GM11168 (cell line): ENCODE measurements at regions not wholly inside any gene's neighbourhood (a gene's known extent, or its start where the extent isn't known, plus 50 kb on each side); places are given as distances from the start of the nearest gene placed in this dataset.
"Not testable (repeated sequence)": the region's sequence is repeated elsewhere in the genome, so short reads cannot be mapped to it uniquely, and the experiment has no call there.

ENCODE experiments used
- in situ Hi-C: fragments of 300-500 bp; cut with MboI; formaldehyde crosslinking; loops from one replicate; pipeline ENCODE4 v1.12.0; 2022; ENCODE audit warnings: low sequenced_read_pairs; ENCODE audit not compliant: unreplicated experiment

DNA sequence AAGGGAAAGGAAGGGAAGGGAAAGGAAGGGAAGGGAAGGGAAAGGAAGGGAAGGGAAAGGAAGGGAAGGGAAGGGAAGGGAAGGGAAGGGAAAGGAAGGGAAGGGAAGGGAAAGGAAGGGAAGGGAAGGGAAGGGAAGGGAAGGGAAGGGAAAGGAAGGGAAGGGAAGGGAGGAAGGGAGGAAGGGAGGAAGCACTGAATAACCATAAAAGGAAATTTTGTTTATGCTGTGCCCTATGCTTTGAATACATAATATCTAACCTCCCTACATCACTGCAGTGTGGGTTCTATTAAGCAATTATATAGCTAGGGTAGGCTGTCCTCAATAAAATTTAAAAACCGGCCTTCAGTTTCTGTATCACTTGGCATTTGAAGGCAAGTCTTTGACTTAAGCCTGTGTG is 346.6 kb downstream of the SLC7A11 start:
- in situ Hi-C loops, result not testable (repeated sequence)

DNA sequence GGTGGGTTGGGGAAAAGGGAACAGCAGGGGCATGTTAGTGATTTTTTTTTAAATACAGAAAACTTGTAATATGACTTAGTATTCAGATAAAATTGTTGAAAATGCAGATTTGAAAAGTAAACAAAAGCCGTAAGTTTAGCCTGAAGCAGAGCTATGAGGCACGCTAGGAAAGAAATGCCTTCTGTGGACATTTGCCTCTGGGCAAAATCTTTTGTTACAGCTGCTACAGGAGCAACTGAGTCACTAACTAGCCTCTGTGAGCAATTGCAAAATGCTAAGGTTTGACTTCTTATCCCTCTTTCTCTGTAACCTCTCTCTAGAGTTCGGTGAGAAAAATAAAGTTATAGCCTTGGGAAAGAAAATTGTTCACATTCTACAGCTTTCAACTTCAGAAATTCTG is 350.0 kb downstream of the SLC7A11 start:
- in situ Hi-C loops, result no loop called here

DNA sequence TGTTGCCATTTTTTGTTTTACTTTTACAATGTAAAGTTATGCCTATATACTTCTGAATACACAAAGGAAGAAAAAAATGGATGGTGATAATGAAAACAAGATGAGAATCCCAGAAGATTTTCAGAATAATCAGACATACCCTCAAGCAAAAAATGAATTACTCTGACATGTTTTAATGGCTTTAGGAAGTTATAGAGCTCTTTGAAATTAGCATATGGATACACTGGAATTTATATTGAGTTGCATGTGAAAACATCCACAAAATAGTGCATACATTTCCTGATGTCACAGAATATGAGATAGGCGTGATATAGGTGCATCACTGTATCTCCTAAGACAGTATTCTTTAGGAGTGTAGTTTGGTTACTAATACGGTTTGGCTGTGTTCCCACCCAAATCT is 351.3 kb downstream of the SLC7A11 start:
- in situ Hi-C loops, result no loop called here

DNA sequence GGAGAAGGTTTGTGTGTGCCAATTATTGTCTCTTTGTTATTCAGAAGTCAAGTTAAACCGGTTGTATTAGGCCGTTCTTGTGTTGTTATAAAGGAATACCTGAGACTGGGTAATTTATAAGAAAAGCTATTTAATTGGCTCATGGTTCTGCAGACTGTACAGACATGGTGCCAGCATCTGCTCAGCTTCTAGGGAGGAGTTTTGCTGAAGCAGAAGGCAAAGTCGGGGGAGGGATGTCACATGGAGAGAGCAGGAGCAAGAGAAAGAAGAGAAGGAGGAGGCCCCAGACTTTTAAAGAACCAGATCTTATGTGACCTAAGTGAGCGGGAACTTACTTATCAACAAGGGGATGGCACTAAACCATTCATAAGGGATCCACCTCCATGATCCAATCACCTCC is 349.3 kb upstream of the PCDH18 start:
- in situ Hi-C loops, result no loop called here

DNA sequence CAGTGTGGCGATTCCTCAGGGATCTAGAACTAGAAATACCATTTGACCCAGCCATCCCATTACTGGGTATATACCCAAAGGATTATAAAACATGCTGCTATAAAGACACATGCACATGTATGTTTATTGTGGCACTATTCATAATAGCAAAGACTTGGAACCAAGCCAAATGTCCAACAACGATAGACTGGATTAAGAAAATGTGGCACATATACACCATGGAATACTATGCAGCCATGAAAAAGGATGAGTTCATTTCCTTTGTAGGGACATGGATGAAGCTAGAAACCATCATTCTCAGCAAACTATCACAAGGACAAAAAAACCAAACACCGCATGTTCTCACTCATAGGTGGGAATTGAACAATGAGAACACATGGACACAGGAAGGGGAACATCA is 335.8 kb upstream of the PCDH18 start:
- in situ Hi-C loops, result not testable (repeated sequence)

DNA sequence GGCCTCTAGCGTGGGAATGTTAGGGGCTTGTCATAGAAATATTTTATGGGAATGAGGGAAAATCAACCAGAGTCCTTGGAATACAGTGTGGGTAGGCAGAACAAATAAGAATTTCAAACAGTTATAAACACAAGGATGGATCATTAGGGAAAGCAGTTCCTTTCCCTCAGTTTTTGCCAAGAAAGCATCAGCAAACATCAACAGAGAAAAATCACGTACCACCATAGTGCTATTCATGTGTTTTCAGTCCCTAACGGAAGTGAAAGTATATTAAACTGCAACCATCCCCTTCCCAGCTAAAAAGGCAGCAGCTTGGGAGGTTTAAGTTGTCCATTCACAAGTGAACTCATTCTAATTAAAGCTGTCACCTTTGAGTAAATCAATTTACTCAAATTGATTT is 334.4 kb upstream of the PCDH18 start:
- in situ Hi-C loops, result no loop called here

DNA sequence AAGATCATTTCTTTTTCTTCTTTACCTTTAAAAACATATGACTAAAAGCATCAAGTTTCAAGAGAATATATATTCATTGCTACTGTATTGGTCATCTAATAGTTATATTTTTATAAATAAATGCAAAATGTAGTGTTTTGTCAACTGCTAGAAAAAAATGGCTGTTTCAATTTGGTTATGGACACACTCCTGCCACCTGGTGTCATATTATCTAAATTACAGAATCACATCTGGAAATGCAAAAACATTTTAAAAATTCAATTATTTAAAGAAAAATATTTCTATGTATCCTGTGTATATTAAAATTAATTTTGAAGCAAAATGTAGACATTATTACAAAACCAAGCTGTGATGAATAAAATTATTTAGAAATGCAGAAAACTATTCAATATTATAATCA is 329.4 kb upstream of the PCDH18 start:
- in situ Hi-C loops, result no loop called here

DNA sequence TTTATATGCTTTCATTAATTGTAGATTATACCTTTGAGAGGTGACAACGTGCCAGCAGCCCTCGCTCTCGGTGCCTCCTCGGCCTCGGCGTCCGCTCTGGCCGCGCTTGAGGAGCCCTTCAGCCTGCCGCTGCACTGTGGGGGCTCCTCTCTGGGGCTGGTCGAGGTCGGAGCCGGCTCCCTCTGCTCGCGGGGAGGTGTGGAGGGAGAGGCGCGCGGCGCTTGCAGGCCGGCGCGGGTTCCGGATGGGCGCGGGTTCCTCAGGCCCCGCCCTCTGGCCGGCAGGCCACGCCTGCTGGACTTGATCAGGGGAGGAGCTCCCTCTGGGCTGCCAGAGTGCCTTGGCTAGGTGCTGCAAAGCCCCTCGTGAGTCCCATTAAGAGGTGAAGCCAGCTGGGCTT is 321.1 kb upstream of the PCDH18 start:
- in situ Hi-C loops, result no loop called here

DNA sequence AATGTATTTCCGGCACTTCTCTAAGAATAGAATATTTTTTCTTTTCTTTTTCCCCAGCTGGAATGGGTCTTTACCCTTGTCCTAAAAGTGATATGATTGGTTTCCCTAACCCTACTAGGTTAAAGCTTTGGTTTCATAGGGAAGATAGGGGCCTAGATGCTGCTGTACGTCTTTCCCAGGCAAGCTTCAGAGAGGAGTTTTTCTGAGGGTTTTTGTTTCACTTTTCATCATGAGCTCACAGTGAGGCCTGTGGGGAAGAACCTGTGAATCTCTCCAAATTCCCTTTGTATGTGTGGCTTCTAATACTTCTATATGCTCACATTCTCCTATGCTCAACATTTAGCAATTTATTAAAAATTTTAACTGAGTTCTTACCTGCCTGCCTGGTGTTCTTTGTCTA is 320.0 kb upstream of the PCDH18 start:
- in situ Hi-C loops, result no loop called here

DNA sequence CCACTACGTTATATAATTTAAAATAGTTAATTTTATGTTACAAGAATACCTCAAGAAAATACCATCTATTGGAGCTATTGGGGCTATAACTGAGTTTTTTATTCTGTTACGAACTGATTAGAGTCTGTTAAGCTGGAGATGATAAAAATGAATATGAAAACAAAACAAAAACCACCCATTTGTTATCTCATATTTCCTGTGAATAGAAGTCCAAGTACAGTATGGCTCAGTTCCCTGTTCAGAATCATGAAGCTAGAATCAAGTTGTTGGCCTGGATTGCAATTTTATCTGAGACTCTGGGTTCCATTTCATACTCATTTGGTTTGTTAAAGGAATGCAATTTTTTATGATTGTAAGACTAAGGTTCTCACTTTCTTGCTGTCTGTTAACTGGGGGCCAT is 319.1 kb upstream of the PCDH18 start:
- in situ Hi-C loops, result no loop called here

DNA sequence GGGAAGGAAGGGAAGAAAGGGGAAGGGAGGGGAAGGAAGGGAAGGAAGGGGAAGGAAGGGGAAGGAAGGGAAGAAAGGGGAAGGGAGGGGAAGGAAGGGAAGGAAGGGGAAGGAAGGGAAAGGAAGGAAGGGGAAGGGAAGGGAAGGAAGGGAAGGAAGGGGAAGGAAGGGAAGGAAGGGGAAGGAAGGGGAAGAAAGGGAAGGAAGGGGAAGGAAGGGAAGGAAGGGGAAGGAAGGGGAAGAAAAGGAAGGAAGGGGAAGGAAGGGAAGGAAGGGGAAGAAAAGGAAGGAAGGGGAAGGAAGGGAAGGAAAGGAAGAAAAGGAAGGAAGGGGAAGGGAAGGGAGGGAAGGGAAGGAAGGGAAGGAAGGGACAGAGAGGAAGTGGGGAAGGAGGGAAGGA is 295.7 kb upstream of the PCDH18 start:
- in situ Hi-C loops, result not testable (repeated sequence)

DNA sequence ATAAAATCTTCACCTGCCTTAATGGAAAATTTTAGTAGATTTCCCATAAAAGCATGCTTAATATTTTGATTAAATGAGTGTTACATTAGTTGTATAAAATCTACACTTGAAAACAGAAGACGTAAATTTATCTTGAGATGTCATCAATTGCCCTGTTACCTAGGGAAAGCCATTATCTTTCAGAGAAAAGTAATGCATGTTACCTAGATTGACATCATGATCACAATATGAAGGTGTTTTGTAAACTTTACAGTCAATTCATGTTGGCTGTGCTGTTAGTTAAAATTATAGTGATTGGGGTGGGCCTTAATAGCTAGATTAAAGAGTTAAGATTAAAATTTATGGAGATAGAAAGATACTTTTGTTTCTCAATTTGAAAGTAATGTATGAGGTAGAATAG is 293.2 kb upstream of the PCDH18 start:
- in situ Hi-C loops, result no loop called here

DNA sequence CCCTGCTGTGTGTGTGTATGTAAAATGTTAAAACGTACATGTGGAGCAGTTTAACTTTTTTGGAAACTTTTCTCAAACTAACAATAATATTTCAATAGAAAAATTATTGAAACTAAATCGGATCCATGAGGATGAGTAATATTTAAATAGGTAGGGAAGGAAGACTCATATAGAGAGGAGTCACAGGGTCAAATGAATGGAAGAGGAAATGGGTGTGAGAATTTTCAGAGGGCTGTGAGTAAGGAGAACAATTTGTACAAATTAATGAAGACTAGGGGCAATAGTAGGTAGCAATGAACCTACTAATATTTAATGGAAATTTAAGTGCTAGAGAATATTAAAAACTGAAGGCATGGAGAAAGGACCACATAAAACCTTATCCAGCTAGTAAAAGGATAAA is 290.7 kb upstream of the PCDH18 start:
- in situ Hi-C loops, result loop anchor here (25.0 kb wide), 1 partner anchor 864 kb away; no protein-coding TSS in a partner anchor

DNA sequence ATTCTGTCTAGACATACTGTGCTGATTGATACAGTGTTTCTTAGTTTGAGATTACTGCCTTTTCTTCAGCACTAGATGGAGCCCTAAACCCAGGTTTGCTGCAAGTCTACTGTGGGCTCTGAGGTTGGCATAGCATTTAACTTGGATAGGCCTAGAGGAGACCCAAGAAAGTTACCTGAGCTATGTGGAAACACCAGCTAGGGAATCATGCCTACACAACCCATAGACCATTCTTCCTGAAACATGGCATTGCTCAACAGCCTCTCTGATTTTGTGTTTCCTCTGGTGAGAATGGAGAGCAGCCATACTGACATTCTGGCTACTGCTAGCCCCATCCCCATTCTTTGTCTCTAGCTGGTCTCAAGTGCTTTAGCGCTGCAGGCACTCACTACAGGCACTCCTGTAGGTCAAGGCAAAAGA is 287.7 kb upstream of the PCDH18 start:
- in situ Hi-C loops, result loop anchor here (25.0 kb wide), 1 partner anchor 867 kb away; no protein-coding TSS in a partner anchor

DNA sequence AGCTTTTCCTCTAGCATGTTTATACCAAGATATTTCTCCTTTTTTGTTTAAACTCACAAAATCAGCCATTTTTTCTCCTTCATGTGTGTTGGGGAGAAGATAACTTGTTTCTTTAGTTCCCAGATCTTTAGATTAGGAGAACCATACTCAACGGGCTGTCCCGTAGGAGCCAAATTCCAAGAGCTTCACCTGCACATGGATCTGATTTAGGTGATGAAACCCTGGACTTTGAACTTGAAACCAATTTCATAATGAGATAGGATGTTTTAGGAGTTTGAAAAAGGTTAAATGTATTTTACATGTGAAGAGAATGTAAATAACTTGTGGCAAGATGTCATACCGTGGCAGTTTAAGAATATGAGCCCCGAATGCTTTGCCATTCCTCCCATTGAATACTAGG is 280.0 kb upstream of the PCDH18 start:
- in situ Hi-C loops, result loop anchor here (25.0 kb wide), 1 partner anchor 875 kb away; no protein-coding TSS in a partner anchor

DNA sequence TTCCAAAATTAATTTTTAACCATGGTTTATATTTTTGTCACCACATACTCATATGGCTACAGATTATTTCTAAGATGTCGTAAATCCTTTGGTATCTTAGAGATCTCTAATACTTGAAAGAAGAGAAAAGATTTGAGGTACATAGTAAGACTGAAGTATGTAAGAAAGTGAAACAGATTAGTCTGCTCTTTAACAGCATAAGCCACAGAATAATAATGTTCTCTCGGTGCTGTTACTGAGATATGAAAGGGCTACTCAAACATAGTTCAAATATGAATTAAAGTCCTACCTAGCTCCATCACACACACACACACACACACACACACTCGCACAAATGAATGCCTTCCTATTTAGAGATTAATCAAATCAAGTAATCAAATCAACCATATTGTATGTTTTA is 274.1 kb upstream of the PCDH18 start:
- in situ Hi-C loops, result loop anchor here (25.0 kb wide), 1 partner anchor 881 kb away; no protein-coding TSS in a partner anchor

DNA sequence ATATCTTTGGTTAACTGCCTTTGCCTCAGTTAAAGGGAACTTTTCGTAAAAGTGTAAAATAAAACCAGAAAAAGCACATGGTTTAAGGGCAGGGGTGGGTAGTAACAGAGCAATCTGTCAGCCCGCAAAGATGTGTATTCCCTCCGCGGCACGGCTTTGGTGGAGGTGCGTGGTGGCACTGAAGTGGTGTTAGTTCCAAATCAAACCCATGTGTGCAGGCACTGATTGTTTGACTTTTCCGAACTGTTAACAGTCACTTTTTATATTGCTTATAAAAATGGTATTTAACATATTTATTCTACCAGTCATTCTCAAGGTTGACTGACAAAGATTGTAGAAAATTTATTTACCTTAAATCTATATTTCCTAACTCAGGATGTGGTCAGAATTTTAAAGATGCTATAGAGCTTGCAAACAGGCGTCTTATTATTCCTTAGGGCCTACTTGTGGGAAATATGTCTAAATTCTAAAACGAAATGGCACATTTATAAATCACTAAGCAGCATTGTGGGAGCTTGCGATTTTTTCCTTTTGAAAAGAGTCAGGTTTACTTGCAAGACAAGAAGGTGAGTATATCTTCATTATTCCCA is 272.7 kb upstream of the PCDH18 start:
- in situ Hi-C loops, result loop anchor here (25.0 kb wide), 1 partner anchor 882 kb away; no protein-coding TSS in a partner anchor

DNA sequence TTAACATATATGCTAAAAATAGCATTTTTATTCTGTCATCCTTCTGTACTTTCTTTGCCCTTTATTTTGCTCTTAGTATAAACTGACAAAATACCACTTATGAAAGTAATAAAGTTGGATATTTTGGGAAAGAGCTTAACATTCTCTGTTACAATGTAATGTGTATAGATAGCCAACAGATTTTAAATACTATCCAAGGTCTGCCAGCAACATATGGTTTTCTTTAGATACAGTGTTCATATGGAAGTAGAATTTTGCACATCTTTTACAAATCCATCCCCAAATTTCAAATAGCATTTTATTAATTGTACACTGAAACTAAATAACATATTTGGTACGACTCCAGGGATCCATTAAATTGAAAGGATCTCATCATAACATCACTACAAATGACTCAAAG is 268.6 kb upstream of the PCDH18 start:
- in situ Hi-C loops, result loop anchor here (25.0 kb wide), 1 partner anchor 886 kb away; no protein-coding TSS in a partner anchor

DNA sequence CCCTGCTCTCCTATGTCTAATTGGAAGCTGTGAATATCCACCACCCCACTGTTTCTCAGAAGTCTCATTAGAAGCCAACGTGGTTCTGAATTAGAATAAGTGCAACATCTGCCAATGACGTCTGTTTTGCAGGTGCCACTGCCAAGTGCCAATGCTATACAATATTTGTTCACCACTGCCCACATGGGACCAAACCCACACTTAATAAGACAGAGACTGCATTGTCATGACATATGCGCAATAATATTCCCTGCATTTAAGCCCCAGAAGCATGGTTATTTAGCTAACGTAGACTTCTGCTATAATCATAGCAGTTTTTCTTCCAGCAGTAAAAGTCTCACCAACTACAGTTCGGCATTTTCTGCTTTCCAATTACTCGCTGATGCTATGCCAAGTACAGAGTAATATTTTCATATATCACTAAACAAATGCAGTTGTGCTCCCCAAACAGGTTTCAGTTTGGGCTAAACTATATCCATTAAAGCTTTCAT is 262.5 kb upstream of the PCDH18 start:
- in situ Hi-C loops, result no loop called here

DNA sequence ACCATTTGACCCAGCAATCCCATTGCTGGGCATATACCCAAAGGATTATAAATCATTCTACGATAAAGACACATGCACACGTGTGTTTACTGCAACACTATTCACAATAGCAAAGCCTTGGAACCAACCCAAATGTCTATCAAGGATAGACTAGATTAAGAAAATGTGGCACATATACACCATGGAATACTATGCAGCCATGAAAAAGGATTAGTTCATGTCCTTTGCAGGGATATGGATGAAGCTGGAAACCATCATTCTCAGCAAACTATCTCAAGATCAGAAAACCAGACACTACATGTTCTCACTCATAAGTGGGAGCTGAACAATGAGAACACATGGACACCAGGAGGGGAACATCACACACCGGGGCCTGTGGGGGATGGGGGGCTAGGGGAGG is 257.0 kb upstream of the PCDH18 start:
- in situ Hi-C loops, result not testable (repeated sequence)

DNA sequence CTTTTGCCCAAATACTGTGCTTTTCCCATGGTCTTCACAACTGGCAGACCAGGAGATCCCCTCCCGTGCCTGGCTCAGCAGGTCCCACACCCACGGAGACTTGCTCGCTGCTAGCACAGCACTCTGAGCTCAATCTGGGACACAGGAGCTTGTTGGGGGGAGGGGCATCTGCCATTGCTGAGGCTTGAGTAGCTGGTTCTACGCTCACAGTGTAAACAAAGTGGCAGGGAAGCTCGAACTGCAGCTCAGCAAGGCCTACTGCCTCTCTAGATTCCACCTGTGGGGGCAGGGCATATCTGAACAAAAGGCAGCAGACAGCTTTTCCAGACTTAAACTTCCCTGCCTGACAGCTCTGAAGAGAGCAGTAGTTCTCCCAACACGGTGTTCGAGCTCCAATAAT is 251.6 kb upstream of the PCDH18 start:
- in situ Hi-C loops, result not testable (repeated sequence)

DNA sequence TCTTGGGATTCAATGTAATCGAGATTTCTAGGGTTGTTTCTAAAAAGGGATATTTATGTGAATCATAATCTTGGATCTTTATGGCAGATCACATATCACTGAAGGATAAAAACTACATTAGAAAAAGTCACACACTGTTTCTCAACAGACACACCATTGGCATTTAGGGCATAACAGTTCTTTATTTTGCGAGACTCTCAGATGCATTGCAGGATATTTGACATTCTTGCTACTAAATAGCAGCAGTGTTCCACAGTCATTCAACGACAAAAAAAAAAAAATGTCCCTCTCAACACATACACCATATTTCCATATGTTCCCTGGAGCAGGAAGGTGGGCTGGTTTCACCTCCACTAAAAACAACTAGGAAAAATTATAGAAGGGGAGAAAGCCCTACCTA is 243.4 kb upstream of the PCDH18 start:
- in situ Hi-C loops, result no loop called here
